Dermis blood vessel endothelial cell (primary cell): ENCODE measurements at regions not wholly inside any gene's neighbourhood (a gene's known extent, or its start where the extent isn't known, plus 50 kb on each side); places are given as distances from the start of the nearest gene placed in this dataset.
"Not testable (repeated sequence)": the region's sequence is repeated elsewhere in the genome, so short reads cannot be mapped to it uniquely, and the experiment has no call there.

Experiments used
- DNase-seq: peaks from one replicate; pipeline ENCODE4 v3.0.0; 2010

DNA sequence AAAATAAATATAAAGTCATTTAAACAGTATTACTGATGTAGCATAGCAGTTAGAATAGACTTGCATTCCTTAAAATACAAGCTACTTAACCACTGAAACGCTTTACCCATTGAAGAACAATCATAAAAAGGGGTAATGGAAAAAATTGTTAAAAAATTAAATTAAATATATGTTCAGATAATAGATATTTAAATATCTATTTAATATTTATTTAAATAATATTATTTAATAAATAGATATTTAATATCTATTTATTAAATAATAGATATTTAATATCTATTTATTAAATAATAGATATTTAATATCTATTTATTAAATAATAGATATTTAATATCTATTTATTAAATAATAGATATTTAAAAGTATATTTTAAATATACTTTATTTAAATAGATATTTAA is 2410.5 kb downstream of the PCDH7 start:
- not testable (repeated sequence) for DNase-seq

- no peak for DNase-seq
Measured at GRCh38 chr4:33133723-33134122, 2413.6 kb downstream of the PCDH7 start.

DNA sequence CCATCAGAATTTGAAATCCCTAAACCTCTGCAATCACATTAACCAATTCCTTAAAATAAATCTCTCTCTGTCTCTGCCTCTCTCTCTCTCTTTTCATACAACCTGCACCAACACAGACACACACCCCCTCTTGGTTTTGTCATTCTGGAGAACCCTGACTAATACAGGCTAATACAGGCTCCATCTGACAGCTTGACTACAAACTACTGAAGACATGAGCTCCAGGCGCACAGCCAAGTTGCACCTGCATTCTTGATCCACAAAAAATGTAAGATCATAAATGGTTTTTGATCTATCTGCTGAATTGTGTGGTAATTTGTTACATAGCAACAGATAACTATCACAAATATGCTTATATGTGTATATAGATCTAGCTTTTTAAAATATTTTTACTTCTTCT is 2414.2 kb downstream of the PCDH7 start:
- DNase-seq = no peak

GRCh38 chr4:33149658-33150524 is 2429.7 kb downstream of the PCDH7 start:
- DNase-seq = no peak

- no peak for DNase-seq
Measured at GRCh38 chr4:33150525-33150910, 2430.3 kb downstream of the PCDH7 start.

- DNase-seq = no peak
Measured at GRCh38 chr4:33160126-33160525, 2440.0 kb downstream of the PCDH7 start.

DNA sequence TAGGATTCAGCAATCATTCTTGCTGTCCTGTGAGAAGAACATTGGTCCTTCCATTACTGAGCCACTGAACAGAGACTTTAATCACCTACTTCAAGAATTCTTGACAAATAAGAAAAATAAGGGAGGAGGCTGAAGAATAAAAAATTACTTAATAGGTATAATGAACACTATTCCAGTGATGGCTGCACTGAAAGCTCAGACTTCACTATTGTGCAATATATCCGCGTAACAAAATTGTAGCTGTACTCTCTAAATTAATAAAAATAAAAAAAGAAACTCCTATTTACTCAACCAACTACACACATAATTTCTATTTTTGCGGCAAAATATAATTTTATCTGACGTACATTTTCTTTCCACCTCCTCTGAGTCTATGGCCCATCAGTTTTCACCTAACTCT is 2441.0 kb downstream of the PCDH7 start:
- DNase-seq = no peak

DNA sequence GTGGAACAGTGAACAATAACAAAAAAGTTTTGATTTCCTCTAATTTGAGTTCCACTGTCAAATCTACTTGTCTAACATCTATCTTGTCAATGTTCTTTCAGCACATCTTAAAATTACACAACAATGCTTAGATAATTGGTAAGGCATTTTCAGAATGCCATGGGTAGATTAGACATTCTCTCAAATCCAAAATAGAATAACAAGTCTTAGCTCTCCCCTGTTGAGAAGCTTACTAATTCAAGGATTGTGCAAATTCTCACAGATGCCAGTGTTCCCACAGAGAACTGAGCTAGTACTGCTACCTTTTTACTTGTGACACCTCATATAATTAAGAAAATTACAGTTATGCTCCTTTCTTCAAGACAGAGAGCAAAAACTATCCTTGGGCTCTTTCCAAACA is 2442.0 kb downstream of the PCDH7 start:
- no peak for DNase-seq

GRCh38 chr4:33171873-33172525 is 2451.8 kb downstream of the PCDH7 start:
- DNase-seq = no peak

DNA sequence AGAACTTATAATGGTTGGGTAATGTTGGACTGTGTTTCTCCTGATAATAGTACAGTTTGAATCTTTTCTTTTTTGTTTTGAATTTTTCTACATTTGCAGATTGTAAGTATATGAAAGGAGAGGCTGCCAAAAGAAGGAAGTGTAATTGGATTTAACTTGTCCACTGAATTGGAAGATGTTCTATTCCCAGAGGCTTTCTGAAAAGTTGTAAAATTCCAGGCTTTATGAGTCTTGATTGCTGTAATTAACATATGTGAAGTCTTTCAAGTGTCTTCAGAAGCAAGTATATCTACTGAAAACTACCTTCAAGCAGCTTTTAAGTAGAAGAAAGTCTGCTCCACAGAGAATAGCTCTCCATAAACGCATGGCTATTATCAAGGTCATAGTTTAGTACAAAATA is 2456.4 kb downstream of the PCDH7 start:
- no peak for DNase-seq

GRCh38 chr4:33184657-33185290 is 2464.6 kb downstream of the PCDH7 start:
- no peak for DNase-seq

- DNase-seq = no peak
Measured at GRCh38 chr4:33187035-33187434, 2466.9 kb downstream of the PCDH7 start.

DNA sequence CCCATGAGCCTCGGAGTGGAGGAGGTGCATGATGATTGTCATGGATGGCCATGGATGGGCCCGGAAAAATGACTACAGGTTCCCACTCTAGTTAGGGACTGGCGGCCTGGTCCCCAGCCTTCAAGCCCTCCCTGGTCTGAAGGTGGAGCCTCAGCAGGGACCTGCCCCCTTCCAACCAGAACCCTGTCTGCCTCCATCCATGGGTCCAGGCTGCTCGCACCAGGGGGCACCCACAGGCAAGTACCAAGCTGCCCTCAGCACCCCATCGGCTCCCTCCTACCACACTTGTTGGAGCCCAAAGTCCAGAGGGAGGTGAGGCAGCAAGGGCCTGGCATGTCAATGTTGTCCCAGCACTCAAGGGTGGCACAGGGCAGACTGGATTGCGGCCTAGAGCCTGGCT is 2468.6 kb downstream of the PCDH7 start:
- DNase-seq = no peak

DNA sequence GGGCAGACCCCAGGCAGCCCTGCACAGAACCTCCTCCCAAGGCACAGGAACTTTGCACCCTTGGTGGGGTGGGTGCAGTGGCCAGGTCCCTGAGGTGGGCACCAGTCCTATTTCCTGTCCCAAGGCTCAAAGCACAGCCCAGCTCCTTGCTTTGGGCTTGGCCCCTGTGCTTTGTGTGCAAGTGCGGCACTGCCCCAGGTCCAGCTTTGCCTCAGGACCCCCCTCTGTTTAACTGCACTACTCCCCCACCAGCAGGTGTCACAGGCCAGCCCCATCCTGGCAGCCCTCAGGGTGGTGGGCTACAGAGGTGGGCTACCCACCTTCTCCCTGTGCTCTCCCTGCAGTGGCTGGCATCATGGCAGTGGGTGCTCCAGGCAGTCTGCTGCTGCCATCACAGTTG is 2469.0 kb downstream of the PCDH7 start:
- no peak for DNase-seq

GRCh38 chr4:33193109-33193508 is 2472.9 kb downstream of the PCDH7 start:
- DNase-seq = no peak

GRCh38 chr4:33200377-33200776 is 2480.2 kb downstream of the PCDH7 start:
- DNase-seq = no peak

DNA sequence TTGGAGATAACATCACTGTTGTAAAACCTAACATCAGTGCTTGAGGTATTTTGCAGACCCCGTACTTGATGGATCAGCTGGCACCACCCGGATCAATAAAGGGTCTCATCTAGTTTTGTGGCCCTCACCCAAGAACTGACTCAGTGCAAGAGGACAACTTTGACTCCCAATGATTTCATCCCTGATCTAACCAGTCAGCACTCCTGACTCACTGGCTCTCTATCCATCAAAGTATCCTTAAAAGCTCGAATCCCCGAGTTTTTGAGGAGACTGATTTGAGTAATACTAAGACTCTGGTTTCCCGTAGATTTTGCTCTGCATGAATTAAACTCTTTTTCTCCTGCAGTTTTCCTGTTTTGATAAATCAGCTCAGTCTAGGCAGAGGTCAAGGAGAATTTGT is 2498.1 kb downstream of the PCDH7 start:
- no peak for DNase-seq

- no peak for DNase-seq
Measured at GRCh38 chr4:33226133-33226532, 2506.0 kb downstream of the PCDH7 start.

- DNase-seq = no peak
Measured at GRCh38 chr4:33226783-33227182, 2506.6 kb downstream of the PCDH7 start.

DNA sequence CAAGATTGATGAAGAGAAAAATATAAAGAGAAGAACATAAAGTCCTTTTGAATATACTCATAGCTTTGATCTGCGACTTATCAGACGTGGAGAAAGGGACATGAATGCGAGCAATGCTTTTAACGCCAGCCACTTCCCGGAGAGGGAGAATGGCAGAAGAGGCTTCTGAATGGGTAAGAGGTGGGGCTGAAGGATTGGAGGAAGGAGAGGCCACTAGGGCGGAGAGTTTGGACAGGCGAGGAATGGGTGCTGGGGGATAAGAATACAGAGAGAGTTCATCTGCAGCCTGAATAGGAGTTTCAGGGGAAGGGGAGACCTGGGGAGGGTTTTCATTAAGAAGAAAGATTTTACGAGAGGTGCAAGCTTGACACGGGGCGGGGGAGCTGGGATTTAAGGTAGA is 2534.9 kb downstream of the PCDH7 start:
- DNase-seq = no peak

- no peak for DNase-seq
Measured at GRCh38 chr4:33255507-33255906, 2535.3 kb downstream of the PCDH7 start.

DNA sequence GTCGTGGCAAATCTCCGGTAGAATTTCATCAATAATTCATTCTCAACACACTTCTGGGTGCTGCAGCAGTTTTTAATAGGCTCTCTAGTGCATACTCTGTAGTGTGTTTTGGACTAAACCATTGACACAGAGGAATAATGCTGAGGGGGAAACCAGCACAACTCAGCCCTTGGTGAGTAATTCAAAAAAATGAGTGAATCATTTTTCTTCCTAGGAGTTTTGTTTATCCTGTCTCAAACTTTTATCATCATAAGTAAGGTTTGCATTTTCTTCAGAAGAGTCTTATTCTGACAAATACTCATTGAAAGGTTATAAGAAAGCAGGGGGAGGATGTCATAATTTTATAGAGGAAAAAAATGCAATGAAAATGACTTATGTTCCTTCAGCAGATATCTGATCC is 2542.7 kb downstream of the PCDH7 start:
- no peak for DNase-seq

- no peak for DNase-seq
Measured at GRCh38 chr4:33268776-33269175, 2548.6 kb downstream of the PCDH7 start.

DNA sequence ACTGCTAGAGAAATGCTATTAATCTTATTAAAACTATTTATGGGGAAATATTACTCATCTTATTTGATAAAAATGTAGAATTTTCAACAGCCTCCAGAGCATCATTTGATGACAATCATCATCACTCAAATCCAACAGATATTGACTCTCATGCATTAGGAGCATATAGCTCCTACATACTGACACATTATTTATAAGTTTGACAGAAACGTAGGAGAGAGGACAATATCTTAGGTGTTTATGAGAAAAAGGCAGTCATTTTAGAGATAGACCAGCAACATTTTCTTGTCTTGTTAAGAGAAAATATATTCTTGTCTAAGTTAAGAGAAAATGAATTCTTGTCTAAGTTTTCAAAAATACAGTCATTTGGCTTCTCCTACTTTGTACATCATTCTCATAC is 2550.2 kb downstream of the PCDH7 start:
- DNase-seq = no peak
